ENCODE measurements at regions not wholly inside any gene's neighbourhood (a gene's known extent, or its start where the extent isn't known, plus 50 kb on each side); places are given as distances from the start of the nearest gene placed in this dataset.

- no peak for DNase-seq (ENCODE audit: low spot score)
- Histone ChIP-seq H3K27me3 (no peaks in the 10 kb centered on the region), H3K27ac (no peak overlapping the region), H3K4me3 (no peak overlapping the region), H3K9me3 (no peaks in the 10 kb centered on the region), H3K36me3 (no peaks in the 10 kb centered on the region), H3K4me1 (no peaks in the 10 kb centered on the region)
- no peak for TF ChIP-seq CTCF (IDR thresholded peaks at IDR 0.05)
Observed at GRCh38 chr13:110070046-110070445, 236.9 kb downstream of the COL4A1 start.

DNA sequence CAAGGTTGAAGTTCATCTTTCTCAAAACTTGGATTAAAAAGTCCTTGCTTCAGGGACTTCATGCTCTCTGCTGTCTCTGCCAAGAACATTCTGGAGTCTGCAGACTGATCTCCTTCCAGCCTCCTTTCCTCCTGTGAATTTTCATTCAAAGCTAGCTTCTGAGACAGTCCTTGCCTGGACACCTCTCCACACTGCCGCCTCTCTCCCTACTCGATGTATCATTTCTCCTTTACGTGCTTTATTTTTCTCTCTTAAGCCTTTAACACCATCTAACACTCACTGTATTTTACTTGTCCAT, 238.8 kb downstream of the COL4A1 start:
- TF ChIP-seq CTCF (IDR thresholded peaks at IDR 0.05) = no peak
- Histone ChIP-seq H3K27me3 (no peaks in the 10 kb centered on the region), H3K9me3 (no peaks in the 10 kb centered on the region), H3K4me1 (peaks cover 0 to 6% of the 10 kb centered on the region in 2 donors), H3K36me3 (no peaks in the 10 kb centered on the region), H3K4me3 (no peak overlapping the region), H3K27ac (no peak overlapping the region)
- no peak for DNase-seq (ENCODE audit: low spot score)

DNA sequence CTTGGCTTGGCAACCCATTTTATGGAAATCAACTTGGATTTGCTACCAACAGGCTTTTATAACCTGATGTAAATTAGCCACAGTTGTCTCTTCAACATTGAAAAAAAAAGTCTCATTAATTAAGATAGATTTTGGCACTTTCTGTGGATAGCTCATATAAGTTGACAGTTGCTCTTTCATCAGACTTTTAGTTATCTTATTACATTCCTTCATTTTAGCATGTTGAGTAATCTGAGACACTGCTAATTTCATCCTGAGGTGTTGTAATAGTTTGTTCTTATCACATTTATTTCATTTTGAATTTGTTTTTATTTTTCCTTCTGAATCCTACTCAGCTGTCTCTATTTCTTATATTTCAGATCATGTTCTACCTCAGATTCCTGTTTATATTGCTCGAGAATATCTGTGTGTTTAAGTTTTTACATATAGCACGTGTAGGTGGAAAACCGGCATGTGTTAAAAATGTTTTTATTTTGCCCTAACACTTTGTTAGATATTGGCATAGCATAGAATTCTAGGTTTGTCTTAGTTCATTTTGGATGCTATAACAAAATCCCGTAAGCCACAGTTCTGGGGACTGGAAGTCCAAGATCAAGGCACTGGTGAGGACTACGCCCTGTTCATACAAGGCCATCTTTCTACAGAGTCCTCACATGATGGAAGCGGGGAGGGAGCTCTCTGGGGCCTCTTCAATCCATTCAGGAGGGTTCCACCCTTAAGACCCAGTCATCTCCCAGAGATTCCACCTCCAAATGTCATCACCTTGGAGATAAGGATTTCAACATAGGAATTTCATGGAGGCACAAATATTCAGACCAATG, 239.4 kb downstream of the COL4A1 start:
- DNase-seq (ENCODE audit: low spot score) = no peak
- no peak overlapping the region for H3K27ac ChIP-seq

GRCh38 chr13:110065780-110066179, 241.2 kb downstream of the COL4A1 start:
- no peak overlapping the region for H3K27ac ChIP-seq
- H3K9me3 ChIP-seq = no peaks in the 10 kb centered on the region
- no peak for TF ChIP-seq CTCF (IDR thresholded peaks at IDR 0.05)
- H3K36me3 ChIP-seq = no peaks in the 10 kb centered on the region
- no peaks in the 10 kb centered on the region for H3K27me3 ChIP-seq
- H3K4me1 ChIP-seq = peaks cover 0 to 9% of the 10 kb centered on the region in 2 donors
- DNase-seq (ENCODE audit: low spot score) = no peak
- no peak overlapping the region for H3K4me3 ChIP-seq

More for the DNA sequence above, 239.4 kb downstream of the COL4A1 start:
- H3K9me3 ChIP-seq = no peaks in the 10 kb centered on the region
- H3K36me3 ChIP-seq = no peaks in the 10 kb centered on the region
- no peak for TF ChIP-seq CTCF (IDR thresholded peaks at IDR 0.05)
- no peak overlapping the region for H3K4me3 ChIP-seq
- no peaks in the 10 kb centered on the region for H3K27me3 ChIP-seq
- peaks cover 0 to 9% of the 10 kb centered on the region in 2 donors for H3K4me1 ChIP-seq

DNA sequence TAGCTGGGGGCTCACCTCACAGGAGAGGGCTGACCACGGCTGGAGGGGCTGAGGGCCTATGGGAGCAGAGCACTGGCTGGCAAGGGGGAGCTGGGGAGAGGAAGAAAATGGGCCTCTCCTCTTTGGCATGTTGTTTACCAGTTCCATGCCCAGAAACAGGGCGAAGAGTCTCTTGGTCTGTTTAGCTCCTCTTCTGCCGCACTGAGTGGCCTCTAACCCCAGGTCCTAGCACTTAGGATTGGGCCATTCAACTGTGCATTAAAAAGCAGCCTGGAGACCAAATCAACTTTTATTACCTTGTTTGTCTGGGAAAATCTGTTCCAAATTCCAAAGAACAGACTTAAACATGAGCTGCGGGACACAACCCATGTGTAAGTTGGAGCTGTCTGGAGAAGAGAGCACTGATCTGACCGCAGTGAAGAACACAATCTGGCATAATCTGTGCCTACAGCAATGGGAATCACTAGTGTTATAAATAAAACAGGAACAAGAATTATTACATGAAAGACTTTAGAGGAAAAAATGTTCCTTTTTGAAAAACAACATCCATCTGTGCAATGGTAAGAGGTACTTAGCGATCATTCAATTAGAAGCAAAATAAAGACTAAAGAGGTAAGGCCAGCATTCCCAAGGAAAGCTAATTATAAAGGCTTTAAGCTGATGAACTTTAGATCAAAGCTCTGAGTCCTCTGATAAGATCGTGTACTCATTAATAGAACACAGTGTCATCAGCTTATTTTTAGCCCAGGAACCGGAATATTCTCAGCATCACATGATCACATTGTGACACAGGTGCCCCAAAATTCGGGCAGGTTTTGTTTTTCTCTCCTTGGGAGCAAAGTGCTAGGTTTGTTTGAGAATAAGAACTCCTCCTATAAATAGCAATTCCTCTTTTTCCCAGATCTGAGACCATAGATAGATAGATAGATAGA, 243.2 kb downstream of the COL4A1 start:
- Histone ChIP-seq H3K27me3 (no peaks in the 10 kb centered on the region), H3K4me1 (peaks cover 0 to 9% of the 10 kb centered on the region in 2 donors), H3K9me3 (no peaks in the 10 kb centered on the region), H3K4me3 (no peak overlapping the region), H3K36me3 (no peaks in the 10 kb centered on the region), H3K27ac (peak overlapping the region in 1 of 2 donors; percentile 57)
- no peak for DNase-seq (ENCODE audit: low spot score)
- no peak for TF ChIP-seq CTCF (IDR thresholded peaks at IDR 0.05)
